Progenitor cell of endocrine pancreas (in vitro differentiated cells): ENCODE measurements at regions not wholly inside any gene's neighbourhood (a gene's known extent, or its start where the extent isn't known, plus 50 kb on each side); places are given as distances from the start of the nearest gene placed in this dataset.

Experiments used
- DNase-seq: peaks from one replicate; pipeline ENCODE4 v3.0.0; 2021; ENCODE audit warnings: low spot score; ENCODE audit not compliant: unreplicated experiment
- H3K27ac Mint-ChIP-seq: 2 replicates; pipeline ENCODE4 v1.8.0; 2021; ENCODE audit warnings: mild to moderate bottlenecking, moderate library complexity, mixed read lengths
- H3K27me3 Mint-ChIP-seq: 2 replicates; pipeline ENCODE4 v1.8.0; 2021; ENCODE audit warnings: mixed read lengths
- H3K36me3 Mint-ChIP-seq: 2 replicates; pipeline ENCODE4 v1.8.0; 2022; ENCODE audit warnings: mixed read lengths; ENCODE audit not compliant: insufficient read depth
- H3K4me1 Mint-ChIP-seq: 2 replicates; pipeline ENCODE4 v1.8.0; 2021; ENCODE audit warnings: low read depth, mixed read lengths
- H3K4me3 Mint-ChIP-seq: 2 replicates; pipeline ENCODE4 v1.8.0; 2021; ENCODE audit warnings: low read depth, mild to moderate bottlenecking, moderate library complexity, mixed read lengths
- H3K9me3 Mint-ChIP-seq: 2 replicates; pipeline ENCODE4 v1.8.0; 2021; ENCODE audit warnings: low read depth, mixed read lengths
- TF ChIP-seq, protein P1 (sequence below): fragments of 200-600 bp; sonication (generic); IDR thresholded peaks from one replicate; pipeline ENCODE4 v1.5.0; 2021; ENCODE audit warnings: antibody characterized with exemption, mild to moderate bottlenecking; ENCODE audit not compliant: unreplicated experiment

DNA sequence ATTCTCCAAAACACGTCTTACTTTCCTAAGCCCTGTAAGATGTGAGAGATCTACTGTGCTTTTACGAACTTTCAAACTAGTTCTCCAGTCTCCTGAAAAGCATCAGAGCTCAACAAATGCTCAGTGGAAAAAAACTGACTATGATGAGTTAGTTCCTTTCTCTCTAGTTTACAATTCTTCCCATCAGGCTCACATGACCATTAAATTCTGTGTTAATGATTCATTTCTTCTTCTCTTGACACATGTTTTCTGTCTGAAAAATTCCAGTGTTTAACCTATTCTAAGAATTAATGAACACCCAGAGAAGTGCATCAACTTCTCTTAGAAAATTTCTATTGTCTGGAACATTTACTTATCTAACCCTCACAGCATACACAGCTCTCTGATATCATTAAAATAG is 844.3 kb downstream of the SI start:
- no peak for DNase-seq
- H3K27ac Mint-ChIP-seq: no peak overlapping the region
- no peaks in the 10 kb centered on the region for H3K27me3 Mint-ChIP-seq
- no peaks in the 10 kb centered on the region for H3K4me1 Mint-ChIP-seq
- H3K9me3 Mint-ChIP-seq: no peaks in the 10 kb centered on the region
- H3K4me3 Mint-ChIP-seq: no peak overlapping the region
- TF ChIP-seq, protein P1, sequence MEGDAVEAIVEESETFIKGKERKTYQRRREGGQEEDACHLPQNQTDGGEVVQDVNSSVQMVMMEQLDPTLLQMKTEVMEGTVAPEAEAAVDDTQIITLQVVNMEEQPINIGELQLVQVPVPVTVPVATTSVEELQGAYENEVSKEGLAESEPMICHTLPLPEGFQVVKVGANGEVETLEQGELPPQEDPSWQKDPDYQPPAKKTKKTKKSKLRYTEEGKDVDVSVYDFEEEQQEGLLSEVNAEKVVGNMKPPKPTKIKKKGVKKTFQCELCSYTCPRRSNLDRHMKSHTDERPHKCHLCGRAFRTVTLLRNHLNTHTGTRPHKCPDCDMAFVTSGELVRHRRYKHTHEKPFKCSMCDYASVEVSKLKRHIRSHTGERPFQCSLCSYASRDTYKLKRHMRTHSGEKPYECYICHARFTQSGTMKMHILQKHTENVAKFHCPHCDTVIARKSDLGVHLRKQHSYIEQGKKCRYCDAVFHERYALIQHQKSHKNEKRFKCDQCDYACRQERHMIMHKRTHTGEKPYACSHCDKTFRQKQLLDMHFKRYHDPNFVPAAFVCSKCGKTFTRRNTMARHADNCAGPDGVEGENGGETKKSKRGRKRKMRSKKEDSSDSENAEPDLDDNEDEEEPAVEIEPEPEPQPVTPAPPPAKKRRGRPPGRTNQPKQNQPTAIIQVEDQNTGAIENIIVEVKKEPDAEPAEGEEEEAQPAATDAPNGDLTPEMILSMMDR: no peak
- H3K36me3 Mint-ChIP-seq: no peaks in the 10 kb centered on the region

DNA sequence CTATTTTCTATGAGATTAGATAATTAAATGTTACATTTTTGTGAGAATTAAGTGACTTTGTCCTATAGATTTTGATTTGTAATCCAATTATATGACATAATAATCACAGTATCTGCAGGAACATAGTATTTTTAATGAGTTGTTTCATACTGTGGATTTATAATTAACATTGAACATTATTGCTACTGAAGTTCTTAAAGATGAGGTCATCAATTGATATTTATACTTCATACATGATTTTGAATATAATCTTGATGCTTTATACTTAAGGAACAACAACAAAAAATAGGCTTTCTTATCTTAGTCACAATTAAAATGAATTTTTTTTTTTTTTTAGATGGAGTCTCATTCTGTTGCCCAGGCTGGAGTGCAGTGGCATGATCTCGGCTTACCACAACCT is 846.6 kb downstream of the SI start:
- no peak for DNase-seq
- no peaks in the 10 kb centered on the region for H3K36me3 Mint-ChIP-seq
- H3K27me3 Mint-ChIP-seq: no peaks in the 10 kb centered on the region
- H3K27ac Mint-ChIP-seq: no peak overlapping the region
- no peak overlapping the region for H3K4me3 Mint-ChIP-seq
- H3K9me3 Mint-ChIP-seq: no peaks in the 10 kb centered on the region
- no peaks in the 10 kb centered on the region for H3K4me1 Mint-ChIP-seq
- TF ChIP-seq, protein P1: no peak

DNA sequence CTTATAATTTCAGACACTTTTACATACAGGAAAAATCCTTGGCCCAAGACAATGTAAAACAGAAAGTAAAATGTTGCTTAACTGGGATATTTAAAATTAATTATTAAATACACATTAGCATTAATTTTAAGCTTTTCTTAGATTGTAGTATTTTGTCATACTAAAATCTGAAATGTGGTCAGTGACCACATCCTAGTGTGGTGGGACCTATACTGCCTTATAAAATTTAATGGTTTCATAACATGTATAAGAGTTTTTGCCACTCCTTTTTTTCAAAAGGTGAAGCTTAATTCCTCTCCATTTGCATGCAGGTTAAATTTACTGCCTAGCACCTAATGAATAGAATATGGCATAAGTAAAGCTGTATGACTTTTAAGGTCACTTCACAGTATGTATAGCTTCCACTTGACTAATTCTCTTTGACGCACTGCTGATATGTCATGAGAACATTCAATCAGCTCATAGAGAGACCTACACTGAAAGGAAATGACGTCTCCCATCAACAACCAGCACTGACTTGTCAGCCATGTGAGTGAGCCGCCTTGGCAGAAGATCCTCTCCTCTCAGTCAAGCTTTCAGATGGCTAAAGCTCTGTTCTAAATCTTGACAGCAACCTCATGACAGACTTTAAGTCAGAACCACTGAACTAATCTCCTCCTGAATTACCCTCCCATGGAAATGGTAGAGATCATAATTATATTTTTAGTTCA is 847.8 kb downstream of the SI start:
- no peak for DNase-seq
- no peak overlapping the region for H3K4me3 Mint-ChIP-seq
- no peaks in the 10 kb centered on the region for H3K36me3 Mint-ChIP-seq
- no peaks in the 10 kb centered on the region for H3K4me1 Mint-ChIP-seq
- H3K27me3 Mint-ChIP-seq: no peaks in the 10 kb centered on the region
- H3K27ac Mint-ChIP-seq: no peak overlapping the region
- TF ChIP-seq, protein P1: no peak
- no peaks in the 10 kb centered on the region for H3K9me3 Mint-ChIP-seq

DNA sequence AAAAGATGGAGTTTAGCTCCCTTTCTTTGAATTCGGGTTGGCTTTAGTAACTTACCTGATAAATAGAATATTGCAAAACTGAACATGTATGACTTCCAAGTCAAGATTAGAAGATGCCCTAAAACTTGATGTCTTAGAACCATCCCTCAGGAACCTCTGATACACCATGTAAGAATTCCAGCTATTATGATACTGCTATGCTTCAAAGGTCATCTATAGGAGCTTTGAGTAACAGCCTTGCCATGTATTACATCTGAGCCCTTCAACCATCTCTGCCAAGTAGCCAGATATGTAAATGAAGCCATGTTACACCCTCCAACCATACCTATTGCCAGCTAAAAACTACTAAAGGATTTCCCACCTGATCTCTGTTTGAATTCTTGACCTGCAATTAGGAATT is 854.2 kb downstream of the SI start:
- H3K27me3 Mint-ChIP-seq: no peaks in the 10 kb centered on the region
- no peak overlapping the region for H3K4me3 Mint-ChIP-seq
- no peak for DNase-seq
- no peaks in the 10 kb centered on the region for H3K36me3 Mint-ChIP-seq
- H3K27ac Mint-ChIP-seq: no peak overlapping the region
- H3K4me1 Mint-ChIP-seq: no peaks in the 10 kb centered on the region
- H3K9me3 Mint-ChIP-seq: peaks cover 11% of the 10 kb centered on the region
- TF ChIP-seq, protein P1: no peak

DNA sequence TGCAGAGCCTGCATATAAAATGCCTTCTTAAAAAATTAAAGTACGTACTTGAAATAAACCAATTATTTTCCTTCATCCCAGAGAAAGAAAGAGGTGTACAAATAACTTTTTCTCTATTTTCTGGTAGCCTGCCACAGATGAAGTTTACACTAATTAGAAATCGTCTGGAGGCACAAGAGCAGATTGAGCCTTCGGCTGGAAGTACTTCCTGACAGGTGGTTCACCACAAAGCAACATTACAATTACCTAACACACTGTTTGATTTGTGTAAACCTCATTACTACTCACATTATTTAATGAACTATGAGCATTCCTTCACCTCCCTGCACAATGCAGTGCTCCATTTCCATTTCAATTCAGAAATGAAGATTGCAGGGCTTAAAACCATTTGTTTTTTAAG is 856.1 kb downstream of the SI start:
- TF ChIP-seq, protein P1: no peak
- Mint-ChIP-seq H3K4me1 (no peaks in the 10 kb centered on the region), H3K27me3 (no peaks in the 10 kb centered on the region), H3K4me3 (no peak overlapping the region), H3K36me3 (peaks cover 2% of the 10 kb centered on the region), H3K9me3 (peaks cover 17% of the 10 kb centered on the region), H3K27ac (no peak overlapping the region)
- no peak for DNase-seq
